ENCODE measurements at regions not wholly inside any gene's neighbourhood (a gene's known extent, or its start where the extent isn't known, plus 50 kb on each side); places are given as distances from the start of the nearest gene placed in this dataset.

GRCh38 chr7:35356495-35356894 lies 102.6 kb upstream of the TBX20 start:
- TF ChIP-seq CTCF (IDR thresholded peaks at IDR 0.05 in 4 of 5, conservative IDR thresholded peaks at IDR 0.05 in 1 of 5) (no peak), POLR2A (IDR thresholded peaks at IDR 0.05) (no peak)
- Histone ChIP-seq H3K27me3 (no peaks in the 10 kb centered on the region), H3K36me3 (no peaks in the 10 kb centered on the region), H3K4me1 (no peaks in the 10 kb centered on the region), H3K4me3 (no peak overlapping the region), H3K27ac (no peak overlapping the region), H3K9me3 (no peaks in the 10 kb centered on the region)
- intact Hi-C loops (cut with DNase I; ENCODE audit: low total_unique reads) (no loop called here), in situ Hi-C loops (cut with MboI; ENCODE audit: low sequenced_read_pairs in 4 of 4) (no loop called here)
- DNase-seq (no peak), ATAC-seq (no peak)

GRCh38 chr7:35355911-35356310 lies 102.0 kb upstream of the TBX20 start:
- no peaks in the 10 kb centered on the region for H3K27me3 ChIP-seq
- ATAC-seq = no peak
- no peaks in the 10 kb centered on the region for H3K9me3 ChIP-seq
- no peak overlapping the region for H3K4me3 ChIP-seq
- no peak for DNase-seq
- intact Hi-C loops (cut with DNase I; ENCODE audit: low total_unique reads) (no loop called here), in situ Hi-C loops (cut with MboI; ENCODE audit: low sequenced_read_pairs in 4 of 4) (no loop called here)
- no peaks in the 10 kb centered on the region for H3K36me3 ChIP-seq
- no peak for TF ChIP-seq CTCF (IDR thresholded peaks at IDR 0.05 in 4 of 5, conservative IDR thresholded peaks at IDR 0.05 in 1 of 5)
- TF ChIP-seq POLR2A (IDR thresholded peaks at IDR 0.05) = no peak
- no peaks in the 10 kb centered on the region for H3K4me1 ChIP-seq
- H3K27ac ChIP-seq = no peak overlapping the region

GRCh38 chr7:35355199-35355598 lies 101.3 kb upstream of the TBX20 start:
- no peaks in the 10 kb centered on the region for H3K36me3 ChIP-seq
- in situ Hi-C loops (cut with MboI; ENCODE audit: low sequenced_read_pairs in 4 of 4) = no loop called here
- intact Hi-C loops (cut with DNase I; ENCODE audit: low total_unique reads) = no loop called here
- H3K27me3 ChIP-seq = no peaks in the 10 kb centered on the region
- no peak overlapping the region for H3K4me3 ChIP-seq
- TF ChIP-seq CTCF (IDR thresholded peaks at IDR 0.05 in 4 of 5, conservative IDR thresholded peaks at IDR 0.05 in 1 of 5) = no peak
- no peak for TF ChIP-seq POLR2A (IDR thresholded peaks at IDR 0.05)
- DNase-seq (no peak), ATAC-seq (no peak)
- no peak overlapping the region for H3K27ac ChIP-seq
- no peaks in the 10 kb centered on the region for H3K4me1 ChIP-seq
- no peaks in the 10 kb centered on the region for H3K9me3 ChIP-seq

- H3K27me3 ChIP-seq = no peaks in the 10 kb centered on the region
- intact Hi-C loops (cut with DNase I; ENCODE audit: low total_unique reads) (no loop called here), in situ Hi-C loops (cut with MboI; ENCODE audit: low sequenced_read_pairs in 4 of 4) (no loop called here)
- no peaks in the 10 kb centered on the region for H3K36me3 ChIP-seq
- no peak for ATAC-seq
- H3K4me1 ChIP-seq = no peaks in the 10 kb centered on the region
- TF ChIP-seq CTCF (IDR thresholded peaks at IDR 0.05 in 4 of 5, conservative IDR thresholded peaks at IDR 0.05 in 1 of 5) = no peak
- no peak for DNase-seq
- no peaks in the 10 kb centered on the region for H3K9me3 ChIP-seq
- H3K27ac ChIP-seq = no peak overlapping the region
- H3K4me3 ChIP-seq = no peak overlapping the region
Observed at GRCh38 chr7:35353481-35353880, 99.6 kb upstream of the TBX20 start.

GRCh38 chr7:35351466-35351865 lies 97.6 kb upstream of the TBX20 start:
- no peaks in the 10 kb centered on the region for H3K27me3 ChIP-seq
- no peak overlapping the region for H3K4me3 ChIP-seq
- ATAC-seq = no peak
- no peaks in the 10 kb centered on the region for H3K36me3 ChIP-seq
- intact Hi-C loops (cut with DNase I; ENCODE audit: low total_unique reads) (no loop called here), in situ Hi-C loops (cut with MboI; ENCODE audit: low sequenced_read_pairs in 4 of 4) (no loop called here)
- TF ChIP-seq POLR2A (IDR thresholded peaks at IDR 0.05) (no peak), CTCF (IDR thresholded peaks at IDR 0.05 in 4 of 5, conservative IDR thresholded peaks at IDR 0.05 in 1 of 5) (no peak)
- H3K9me3 ChIP-seq = no peaks in the 10 kb centered on the region
- DNase-seq = no peak
- H3K27ac ChIP-seq = no peak overlapping the region
- no peaks in the 10 kb centered on the region for H3K4me1 ChIP-seq

Measured in gastrocnemius medialis (tissue), 4 donors.